ENCODE measurements at regions not wholly inside any gene's neighbourhood (a gene's known extent, or its start where the extent isn't known, plus 50 kb on each side); places are given as distances from the start of the nearest gene placed in this dataset.

GRCh38 chr4:138577145-138577544 is 335.0 kb upstream of the SLC7A11 start:
- no peak for TF ChIP-seq POLR2A (IDR thresholded peaks at IDR 0.05)
- no peak for TF ChIP-seq EP300 (IDR thresholded peaks at IDR 0.05)
- no peak for TF ChIP-seq CTCF (IDR thresholded peaks at IDR 0.05)
- H3K36me3 ChIP-seq: no peaks in the 10 kb centered on the region

GRCh38 chr4:138576684-138577083 is 334.5 kb upstream of the SLC7A11 start:
- intact Hi-C loops (cut with DNase I): no loop called here
- TF ChIP-seq POLR2A (IDR thresholded peaks at IDR 0.05) (no peak), EP300 (IDR thresholded peaks at IDR 0.05) (no peak), CTCF (IDR thresholded peaks at IDR 0.05) (no peak)
- WGBS, 3 donors: 52 to 61% (median 61%) methylated on average over 3 of the region's 3 CpGs

More at GRCh38 chr4:138577145-138577544, 335.0 kb upstream of the SLC7A11 start:
- no peaks in the 10 kb centered on the region for H3K4me1 ChIP-seq (ENCODE audit: insufficient read depth)
- intact Hi-C loops (cut with DNase I): no loop called here
- H3K27me3 ChIP-seq: no peaks in the 10 kb centered on the region
- no peak for DNase-seq
- H3K9me3 ChIP-seq: no peaks in the 10 kb centered on the region
- H3K27ac ChIP-seq: no peak overlapping the region
- no peak overlapping the region for H3K4me3 ChIP-seq

GRCh38 chr4:138573246-138573645 is 331.1 kb upstream of the SLC7A11 start:
- no peak for TF ChIP-seq EP300 (IDR thresholded peaks at IDR 0.05)
- TF ChIP-seq CTCF (IDR thresholded peaks at IDR 0.05): no peak
- TF ChIP-seq POLR2A (IDR thresholded peaks at IDR 0.05): no peak
- Histone ChIP-seq H3K9me3 (no peaks in the 10 kb centered on the region), H3K36me3 (no peaks in the 10 kb centered on the region), H3K27ac (no peak overlapping the region), H3K4me3 (no peak overlapping the region), H3K27me3 (no peaks in the 10 kb centered on the region), H3K4me1 (ENCODE audit: insufficient read depth) (no peaks in the 10 kb centered on the region)
- no peak for DNase-seq
- intact Hi-C loops (cut with DNase I): no loop called here
- 18 to 39% (median 30%) methylated on average over 3 of the region's 3 CpGs for WGBS, 3 donors

More at GRCh38 chr4:138576684-138577083, 334.5 kb upstream of the SLC7A11 start:
- H3K4me3 ChIP-seq: no peak overlapping the region
- H3K4me1 ChIP-seq (ENCODE audit: insufficient read depth): no peaks in the 10 kb centered on the region
- no peaks in the 10 kb centered on the region for H3K9me3 ChIP-seq
- H3K36me3 ChIP-seq: no peaks in the 10 kb centered on the region
- no peaks in the 10 kb centered on the region for H3K27me3 ChIP-seq
- H3K27ac ChIP-seq: no peak overlapping the region
- no peak for DNase-seq

GRCh38 chr4:138572007-138572406 is 329.9 kb upstream of the SLC7A11 start:
- 85 to 94% (median 93%) methylated on average over 2 of the region's 2 CpGs for WGBS, 3 donors
- Histone ChIP-seq H3K4me3 (no peak overlapping the region), H3K27ac (no peak overlapping the region), H3K4me1 (ENCODE audit: insufficient read depth) (no peaks in the 10 kb centered on the region), H3K9me3 (no peaks in the 10 kb centered on the region), H3K27me3 (no peaks in the 10 kb centered on the region), H3K36me3 (no peaks in the 10 kb centered on the region)
- intact Hi-C loops (cut with DNase I): no loop called here
- no peak for TF ChIP-seq EP300 (IDR thresholded peaks at IDR 0.05)
- TF ChIP-seq POLR2A (IDR thresholded peaks at IDR 0.05): no peak
- no peak for DNase-seq

GRCh38 chr4:138567696-138568095 is 325.5 kb upstream of the SLC7A11 start:
- DNase-seq: no peak
- no peaks in the 10 kb centered on the region for H3K27me3 ChIP-seq
- WGBS, 3 donors: 52 to 64% (median 62%) methylated on average over 3 of the region's 3 CpGs
- no peaks in the 10 kb centered on the region for H3K9me3 ChIP-seq
- intact Hi-C loops (cut with DNase I): no loop called here
- no peaks in the 10 kb centered on the region for H3K4me1 ChIP-seq (ENCODE audit: insufficient read depth)
- no peak for TF ChIP-seq CTCF (IDR thresholded peaks at IDR 0.05)
- TF ChIP-seq POLR2A (IDR thresholded peaks at IDR 0.05): no peak
- no peak for TF ChIP-seq EP300 (IDR thresholded peaks at IDR 0.05)
- no peak overlapping the region for H3K27ac ChIP-seq
- no peaks in the 10 kb centered on the region for H3K36me3 ChIP-seq
- no peak overlapping the region for H3K4me3 ChIP-seq
